H1 (cell line): ENCODE measurements at regions not wholly inside any gene's neighbourhood (a gene's known extent, or its start where the extent isn't known, plus 50 kb on each side); places are given as distances from the start of the nearest gene placed in this dataset.

Experiments
- SUZ12 ChIP-seq: fragments of 200-600 bp; sonication (generic); IDR thresholded peaks from 2 replicates; pipeline ENCODE4 v1.6.1; 2012; ENCODE audit warnings: mild to moderate bottlenecking, inconsistent platforms, low read length, moderate library complexity, mixed read lengths

DNA sequence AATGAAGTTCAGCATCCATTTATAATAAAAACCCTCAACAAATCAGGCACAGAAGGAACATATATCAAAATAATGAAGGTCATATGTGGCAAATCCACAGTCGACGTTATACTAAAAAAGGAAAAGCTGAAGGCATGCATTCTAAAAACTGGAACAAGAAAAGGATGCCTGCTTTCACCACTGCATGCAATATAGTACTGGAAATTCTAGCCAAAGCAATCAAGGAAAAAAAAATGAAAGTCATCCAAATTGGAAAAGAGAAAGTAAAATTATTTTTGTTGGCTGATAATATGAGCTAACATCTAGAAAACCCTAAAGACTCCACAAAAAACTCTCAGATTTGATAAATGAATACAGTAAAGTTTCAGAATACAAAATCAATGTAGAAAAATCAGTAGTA is 1123.2 kb downstream of the TBL1XR1 start (continued):
- TF ChIP-seq SUZ12, result no peak
